C4-2B (cell line): ENCODE measurements at regions not wholly inside any gene's neighbourhood (a gene's known extent, or its start where the extent isn't known, plus 50 kb on each side); places are given as distances from the start of the nearest gene placed in this dataset.

ENCODE experiments used
- CTCF ChIP-seq: fragments of 450-650 bp; conservative IDR thresholded peaks from 2 replicates; pipeline ENCODE4 v1.5.1; 2017; ENCODE audit warnings: mild to moderate bottlenecking
- ZFX ChIP-seq: fragments of 450-650 bp; IDR thresholded peaks from 2 replicates; pipeline ENCODE4 v1.6.1; 2017

- TF ChIP-seq CTCF: no peak
- TF ChIP-seq ZFX: no peak
Observed at GRCh38 chr20:54275359-54276111, 67.6 kb downstream of the PFDN4 start.
